Brain microvascular endothelial cell (primary cell): ENCODE measurements at regions not wholly inside any gene's neighbourhood (a gene's known extent, or its start where the extent isn't known, plus 50 kb on each side); places are given as distances from the start of the nearest gene placed in this dataset.

Source experiments
- DNase-seq: peaks from one replicate; pipeline ENCODE4 v3.0.0-alpha.2; 2020
- H3K27ac ChIP-seq: fragments of 250-450 bp; sonication (Bioruptor Pico); 2 replicates; pipeline ENCODE4 v1.5.1; 2020; ENCODE audit warnings: mild to moderate bottlenecking, moderate library complexity
- H3K27me3 ChIP-seq: fragments of 250-450 bp; sonication (Bioruptor Pico); replicated peaks from 2 replicates; pipeline ENCODE4 v1.5.1; 2020; ENCODE audit warnings: mild to moderate bottlenecking
- H3K36me3 ChIP-seq: fragments of 250-450 bp; sonication (Bioruptor Pico); replicated peaks from 2 replicates; pipeline ENCODE4 v1.5.1; 2020; ENCODE audit warnings: mild to moderate bottlenecking
- H3K4me3 ChIP-seq: 2 replicates; pipeline ENCODE4 v1.5.1; 2011; ENCODE audit warnings: low read depth, mild to moderate bottlenecking, control low read depth, low read length, moderate library complexity
- in situ Hi-C: cut with HindIII; loops from 2 replicates; pipeline ENCODE4 v1.10.0; 2017; ENCODE audit warnings: low sequenced_read_pairs, low pct_ligation_motif_present
- TF ChIP-seq, protein P1 (sequence below): IDR thresholded peaks from 2 replicates; pipeline ENCODE4 v1.5.1; 2011; ENCODE audit warnings: low read depth, mild to moderate bottlenecking, moderate library complexity, low read length, control low read depth, inconsistent platforms; ENCODE audit errors: missing control alignments

DNA sequence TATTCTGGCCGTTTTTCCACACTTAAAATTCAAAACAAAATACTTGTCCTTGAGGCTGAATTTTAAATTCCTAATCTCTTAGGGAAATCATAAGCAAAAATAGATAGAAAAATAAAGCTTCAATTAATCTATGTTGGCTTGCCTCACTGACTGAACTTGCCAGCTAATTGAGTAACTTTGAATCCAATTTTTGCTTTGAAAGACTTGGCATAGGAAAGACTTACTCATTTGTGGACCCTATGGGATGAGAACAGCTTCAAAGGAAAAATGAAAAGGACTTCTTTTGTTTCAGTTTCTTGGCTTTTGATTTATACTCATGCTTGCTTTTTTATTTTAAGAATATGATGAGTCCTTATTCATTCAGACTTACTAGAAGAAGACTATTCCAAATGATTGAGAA lies 370.7 kb upstream of the RARB start:
- Histone ChIP-seq H3K36me3 (no peaks in the 10 kb centered on the region), H3K27ac (no peak overlapping the region), H3K4me3 (no peak overlapping the region), H3K27me3 (no peaks in the 10 kb centered on the region)
- DNase-seq: no peak
- in situ Hi-C loops: no loop called here
- TF ChIP-seq, protein P1, sequence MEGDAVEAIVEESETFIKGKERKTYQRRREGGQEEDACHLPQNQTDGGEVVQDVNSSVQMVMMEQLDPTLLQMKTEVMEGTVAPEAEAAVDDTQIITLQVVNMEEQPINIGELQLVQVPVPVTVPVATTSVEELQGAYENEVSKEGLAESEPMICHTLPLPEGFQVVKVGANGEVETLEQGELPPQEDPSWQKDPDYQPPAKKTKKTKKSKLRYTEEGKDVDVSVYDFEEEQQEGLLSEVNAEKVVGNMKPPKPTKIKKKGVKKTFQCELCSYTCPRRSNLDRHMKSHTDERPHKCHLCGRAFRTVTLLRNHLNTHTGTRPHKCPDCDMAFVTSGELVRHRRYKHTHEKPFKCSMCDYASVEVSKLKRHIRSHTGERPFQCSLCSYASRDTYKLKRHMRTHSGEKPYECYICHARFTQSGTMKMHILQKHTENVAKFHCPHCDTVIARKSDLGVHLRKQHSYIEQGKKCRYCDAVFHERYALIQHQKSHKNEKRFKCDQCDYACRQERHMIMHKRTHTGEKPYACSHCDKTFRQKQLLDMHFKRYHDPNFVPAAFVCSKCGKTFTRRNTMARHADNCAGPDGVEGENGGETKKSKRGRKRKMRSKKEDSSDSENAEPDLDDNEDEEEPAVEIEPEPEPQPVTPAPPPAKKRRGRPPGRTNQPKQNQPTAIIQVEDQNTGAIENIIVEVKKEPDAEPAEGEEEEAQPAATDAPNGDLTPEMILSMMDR: no peak

DNA sequence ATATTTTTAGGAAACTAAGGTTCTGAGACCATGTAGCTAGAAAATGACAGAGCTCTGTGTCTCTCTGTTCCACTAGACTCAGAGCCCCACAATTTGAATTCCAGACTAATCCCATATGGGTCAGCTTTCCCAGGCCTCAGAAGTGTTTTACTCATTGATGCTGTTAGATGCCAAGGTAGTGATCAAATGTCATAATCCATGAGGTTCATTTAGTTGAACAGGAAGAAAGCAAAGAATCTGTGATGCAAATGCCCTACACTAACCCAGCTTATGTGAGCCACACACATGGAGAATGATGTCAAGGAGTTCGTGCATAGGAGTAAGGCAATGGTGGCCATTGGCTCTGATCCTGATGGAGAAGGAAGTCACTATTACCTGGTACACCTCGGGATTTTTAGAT lies 363.4 kb upstream of the RARB start:
- in situ Hi-C loops: no loop called here
- H3K27me3 ChIP-seq: no peaks in the 10 kb centered on the region
- no peak for DNase-seq
- no peak overlapping the region for H3K4me3 ChIP-seq
- TF ChIP-seq, protein P1: no peak
- no peak overlapping the region for H3K27ac ChIP-seq
- H3K36me3 ChIP-seq: no peaks in the 10 kb centered on the region

DNA sequence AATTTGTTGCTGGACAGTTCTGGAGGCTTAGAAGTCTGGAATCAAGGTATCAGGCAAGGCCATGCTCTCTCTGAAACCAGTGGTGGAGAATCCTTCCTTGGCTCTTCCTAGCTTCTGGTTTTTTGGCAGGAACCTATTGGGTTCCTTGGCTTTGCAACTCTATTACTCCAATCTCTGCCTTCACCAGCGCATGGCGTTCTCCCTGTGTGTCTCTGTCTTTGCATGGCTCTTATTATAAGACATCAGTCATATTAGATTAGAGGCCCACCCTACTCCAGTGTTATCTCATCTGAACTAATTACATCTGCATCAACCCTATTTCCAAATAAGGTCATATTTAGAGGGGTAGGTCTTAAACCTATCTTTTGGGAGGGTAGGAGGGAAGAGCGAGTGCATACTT lies 358.1 kb upstream of the RARB start:
- TF ChIP-seq, protein P1: no peak
- Histone ChIP-seq H3K4me3 (no peak overlapping the region), H3K36me3 (no peaks in the 10 kb centered on the region), H3K27me3 (no peaks in the 10 kb centered on the region), H3K27ac (no peak overlapping the region)
- DNase-seq: no peak
- in situ Hi-C loops: no loop called here

DNA sequence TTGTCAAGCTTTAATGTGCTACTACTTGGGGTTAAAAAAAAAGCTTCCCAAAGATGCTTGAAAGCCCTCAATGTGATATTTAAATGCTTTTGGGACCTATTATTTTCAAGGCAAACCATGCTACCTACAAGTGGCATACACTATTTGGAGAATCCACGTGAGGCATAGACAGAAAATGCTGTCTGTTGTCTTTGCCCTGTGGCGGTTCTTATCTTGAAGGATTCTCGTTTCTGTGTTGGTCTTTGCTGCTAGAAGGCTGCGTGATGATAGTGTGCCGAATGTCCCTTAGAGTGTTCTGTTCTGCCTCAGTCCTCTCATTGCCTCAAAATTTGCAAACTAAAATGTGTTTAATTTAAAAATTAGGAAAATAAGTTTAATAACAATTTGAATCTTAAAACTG lies 356.2 kb upstream of the RARB start:
- Histone ChIP-seq H3K27ac (no peak overlapping the region), H3K4me3 (no peak overlapping the region), H3K36me3 (no peaks in the 10 kb centered on the region), H3K27me3 (no peaks in the 10 kb centered on the region)
- no peak for DNase-seq
- TF ChIP-seq, protein P1: no peak
- in situ Hi-C loops: no loop called here

DNA sequence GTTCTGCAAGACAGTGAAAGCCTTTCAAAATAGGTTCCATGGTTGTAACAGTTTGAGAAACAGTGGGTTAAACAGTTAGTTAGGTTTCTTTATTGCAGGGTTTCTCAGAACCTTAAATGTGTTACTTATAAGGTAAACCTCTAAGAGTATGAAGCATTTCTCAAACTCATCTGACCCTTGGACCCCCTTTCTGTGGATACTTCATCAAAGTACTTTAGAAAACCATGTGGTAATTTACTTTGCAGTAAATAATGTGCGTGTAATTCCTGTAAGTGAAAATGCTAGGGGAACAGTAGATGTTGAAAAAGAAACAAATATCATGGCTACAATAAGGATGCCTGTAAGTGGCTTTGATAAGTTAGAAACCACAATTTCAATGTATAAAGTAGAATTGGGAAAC lies 354.6 kb upstream of the RARB start:
- no peaks in the 10 kb centered on the region for H3K27me3 ChIP-seq

DNA sequence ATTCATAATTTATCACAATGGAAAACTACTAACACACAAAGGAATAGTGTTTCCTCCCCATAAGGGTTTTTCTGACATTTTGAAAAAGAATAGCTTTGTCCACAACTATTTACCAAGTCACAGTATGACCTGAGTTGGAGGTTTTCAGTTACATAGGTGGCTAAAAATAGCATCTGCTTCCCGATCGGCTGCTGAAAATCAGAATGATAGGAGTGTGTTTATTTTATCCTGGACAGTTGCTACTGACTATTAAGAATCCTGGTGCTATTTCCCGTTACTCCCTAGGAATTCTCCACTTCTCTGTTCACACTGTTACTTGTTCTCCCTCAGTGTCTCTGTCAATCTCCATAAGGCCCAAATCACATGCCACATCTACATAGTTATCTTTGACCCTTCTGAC lies 353.9 kb upstream of the RARB start:
- H3K27me3 ChIP-seq: no peaks in the 10 kb centered on the region
- no peak overlapping the region for H3K4me3 ChIP-seq
- TF ChIP-seq, protein P1: no peak
- DNase-seq: no peak
- no peaks in the 10 kb centered on the region for H3K36me3 ChIP-seq
- no peak overlapping the region for H3K27ac ChIP-seq
- in situ Hi-C loops: no loop called here

More for the DNA sequence above, 354.6 kb upstream of the RARB start:
- in situ Hi-C loops: no loop called here
- Histone ChIP-seq H3K27ac (no peak overlapping the region), H3K4me3 (no peak overlapping the region), H3K36me3 (no peaks in the 10 kb centered on the region)
- no peak for DNase-seq
- TF ChIP-seq, protein P1: no peak
